Endothelial cell of umbilical vein (primary cell): ENCODE measurements at regions not wholly inside any gene's neighbourhood (a gene's known extent, or its start where the extent isn't known, plus 50 kb on each side); places are given as distances from the start of the nearest gene placed in this dataset.

Experiments
- BruUV-seq: library from RNA; stranded (reverse); fragments of 400-500 nt; replicated peaks from 2 replicates; lab custom pipeline; 2021; lab: Mats Ljungman, UMichigan
- CTCF ChIA-PET: fragments of 300-600, 350-600 bp; sonication (Branson Sonifier 250); formaldehyde crosslinking; loops from one replicate; lab custom pipeline; 2021; ENCODE audit warnings: antibody characterized with exemption, inconsistent platforms; lab: Charles Lee
- POLR2A ChIA-PET: fragments of 300-600, 350-600 bp; sonication (Branson Sonifier 250); formaldehyde crosslinking; loops from one replicate; lab custom pipeline; 2021; ENCODE audit warnings: antibody characterized with exemption, inconsistent platforms; lab: Charles Lee
- DNase-seq: peaks from one replicate; pipeline ENCODE4 v3.0.0-alpha.2; 2011; ENCODE audit warnings: low read depth, low spot score
- FAIRE-seq: peaks from 2 replicates; lab custom pipeline; 2011; peaks lifted over from hg19 to GRCh38; lab: Jason Lieb, UNC
- H2AFZ ChIP-seq: 2 replicates; pipeline ENCODE4 v1.6.0; 2012; ENCODE audit warnings: low read depth, low read length, control low read depth, inconsistent platforms
- H3K27ac ChIP-seq: 2 replicates; pipeline ENCODE4 v1.5.1; 2011; ENCODE audit warnings: low read depth, mild to moderate bottlenecking, control low read depth, low read length, moderate library complexity; ENCODE audit not compliant: insufficient read depth
- H3K27me3 ChIP-seq, 2 experiments: 2 replicates each; pipeline versions ENCODE4 v1.6.0 to v1.6.1; 2011; ENCODE audit warnings: low read length in 2 of 2, mixed read lengths in 1 of 2; ENCODE audit not compliant: control insufficient read depth in 2 of 2, insufficient read depth in 2 of 2
- H3K36me3 ChIP-seq, 2 experiments: 2 replicates in 1 of 2; 3 replicates in 1 of 2; pipeline ENCODE4 v1.5.1; 2011; ENCODE audit warnings: low read length in 2 of 2, mild to moderate bottlenecking in 1 of 2, moderate library complexity in 1 of 2; ENCODE audit not compliant: control insufficient read depth in 2 of 2, insufficient read depth in 2 of 2; ENCODE audit errors: extremely low read depth in 1 of 2
- H3K4me1 ChIP-seq: 3 replicates; pipeline ENCODE4 v1.5.1; 2011; ENCODE audit warnings: mild to moderate bottlenecking, low read length; ENCODE audit not compliant: control insufficient read depth, insufficient read depth; ENCODE audit errors: extremely low read depth
- H3K4me2 ChIP-seq: 2 replicates; pipeline ENCODE4 v1.6.1; 2011; ENCODE audit warnings: low read length, control low read depth, mixed read lengths; ENCODE audit not compliant: insufficient read depth
- H3K4me3 ChIP-seq, 3 experiments: fragments of 200-600 bp in 1 of 3; sonication (generic), shearing (Covaris generic) in 1 of 3; replicated peaks in 1 of 3; 2 replicates each; pipeline ENCODE4 v1.5.1; 2011 to 2016; ENCODE audit warnings: control low read depth in 3 of 3, low read length in 3 of 3, mild to moderate bottlenecking in 2 of 3, inconsistent platforms in 1 of 3, low read depth in 1 of 3, moderate library complexity in 1 of 3; ENCODE audit not compliant: insufficient read depth in 1 of 3
- H3K79me2 ChIP-seq: 2 replicates; pipeline ENCODE4 v1.6.0; 2012; ENCODE audit warnings: low read length, inconsistent platforms; ENCODE audit not compliant: control insufficient read depth, insufficient read depth
- H3K9ac ChIP-seq: replicated peaks from 2 replicates; pipeline ENCODE3; 2011; ENCODE audit warnings: low read length, control low read depth; ENCODE audit not compliant: insufficient read depth; ENCODE audit errors: extremely low read depth
- H3K9me1 ChIP-seq: replicated peaks from 3 replicates; pipeline ENCODE4 v1.6.0; 2011; ENCODE audit warnings: mild to moderate bottlenecking, low read length; ENCODE audit not compliant: control insufficient read depth, insufficient read depth; ENCODE audit errors: extremely low read depth
- H3K9me3 ChIP-seq: replicated peaks from 2 replicates; pipeline ENCODE4 v1.5.1; 2012; ENCODE audit warnings: low read length, inconsistent platforms; ENCODE audit not compliant: control insufficient read depth, insufficient read depth
- H4K20me1 ChIP-seq: replicated peaks from 2 replicates; pipeline ENCODE3; 2011; ENCODE audit warnings: mild to moderate bottlenecking, low read length; ENCODE audit not compliant: control insufficient read depth, insufficient read depth; ENCODE audit errors: extremely low read depth
- EZH2 ChIP-seq: IDR thresholded peaks from 2 replicates; pipeline ENCODE4 v1.6.1; 2012; ENCODE audit warnings: borderline replicate concordance, low read depth, mild to moderate bottlenecking, moderate library complexity, low read length, inconsistent platforms; ENCODE audit not compliant: severe bottlenecking
- FOS ChIP-seq: IDR thresholded peaks from 2 replicates; pipeline ENCODE4 v1.6.1; 2011; ENCODE audit warnings: mild to moderate bottlenecking, low read length, moderate library complexity, borderline replicate concordance; ENCODE audit not compliant: insufficient read depth
- GATA2 ChIP-seq: IDR thresholded peaks from 2 replicates; pipeline ENCODE4 v1.7.0; 2011; ENCODE audit warnings: low read depth, mild to moderate bottlenecking, moderate library complexity, mixed read lengths, low read length; ENCODE audit not compliant: insufficient read length, insufficient read depth
- JUN ChIP-seq: IDR thresholded peaks from 2 replicates; pipeline ENCODE4 v1.6.1; 2011; ENCODE audit warnings: borderline replicate concordance, low read depth; ENCODE audit not compliant: insufficient read length, insufficient read depth
- MYC ChIP-seq: IDR thresholded peaks from one replicate; pipeline ENCODE4 v1.6.1; 2011; ENCODE audit warnings: mild to moderate bottlenecking, low read depth, low read length
- POLR2A ChIP-seq: IDR thresholded peaks from 2 replicates; pipeline ENCODE4 v1.6.1; 2012; ENCODE audit warnings: low read depth, mild to moderate bottlenecking, control low read depth, low read length
- POLR2AphosphoS5 ChIP-seq: IDR thresholded peaks from 2 replicates; pipeline ENCODE4 v1.6.1; 2012; ENCODE audit warnings: low read depth, mild to moderate bottlenecking, control low read depth, low read length, moderate library complexity; ENCODE audit not compliant: insufficient read depth
- dilution Hi-C: fragments of 300-500 bp; cut with MboI; formaldehyde crosslinking; loops from one replicate; pipeline ENCODE4 v1.15.0; 2019; ENCODE audit warnings: low sequenced_read_pairs; ENCODE audit not compliant: extremely low pct_ligation_motif_present
- intact Hi-C: fragments of 100-400 bp; cut with micrococcal nuclease; formaldehyde crosslinking; loops from one replicate; pipeline ENCODE4 v1.10.0; 2022
- TF ChIP-seq, protein P1 (sequence below): IDR thresholded peaks from 2 replicates; pipeline ENCODE4 v1.6.1; 2011; ENCODE audit not compliant: insufficient read depth, insufficient read length
- TF ChIP-seq, protein P2 (sequence below), 2 donors: IDR thresholded peaks; 1 replicate in 1 of 2; 2 replicates in 1 of 2; pipeline ENCODE4 v1.5.1; 2011; ENCODE audit warnings: low read length in 2 of 2, mild to moderate bottlenecking in 2 of 2, moderate library complexity in 2 of 2, control low read depth in 1 of 2, inconsistent platforms in 1 of 2, low read depth in 1 of 2; ENCODE audit not compliant: insufficient read depth in 1 of 2; ENCODE audit errors: extremely low read depth in 1 of 2

- intact Hi-C loops = no loop called here
- peaks cover 2% of the 10 kb centered on the region for H3K9me3 ChIP-seq
- H3K27me3 ChIP-seq = no peaks in the 10 kb centered on the region
- dilution Hi-C loops = no loop called here
- no peaks in the 10 kb centered on the region for H3K36me3 ChIP-seq
- TF ChIP-seq POLR2A = no peak
- TF ChIP-seq, protein P1, sequence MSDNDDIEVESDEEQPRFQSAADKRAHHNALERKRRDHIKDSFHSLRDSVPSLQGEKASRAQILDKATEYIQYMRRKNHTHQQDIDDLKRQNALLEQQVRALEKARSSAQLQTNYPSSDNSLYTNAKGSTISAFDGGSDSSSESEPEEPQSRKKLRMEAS = no peak
- TF ChIP-seq MYC = no peak
- TF ChIP-seq, protein P2, sequence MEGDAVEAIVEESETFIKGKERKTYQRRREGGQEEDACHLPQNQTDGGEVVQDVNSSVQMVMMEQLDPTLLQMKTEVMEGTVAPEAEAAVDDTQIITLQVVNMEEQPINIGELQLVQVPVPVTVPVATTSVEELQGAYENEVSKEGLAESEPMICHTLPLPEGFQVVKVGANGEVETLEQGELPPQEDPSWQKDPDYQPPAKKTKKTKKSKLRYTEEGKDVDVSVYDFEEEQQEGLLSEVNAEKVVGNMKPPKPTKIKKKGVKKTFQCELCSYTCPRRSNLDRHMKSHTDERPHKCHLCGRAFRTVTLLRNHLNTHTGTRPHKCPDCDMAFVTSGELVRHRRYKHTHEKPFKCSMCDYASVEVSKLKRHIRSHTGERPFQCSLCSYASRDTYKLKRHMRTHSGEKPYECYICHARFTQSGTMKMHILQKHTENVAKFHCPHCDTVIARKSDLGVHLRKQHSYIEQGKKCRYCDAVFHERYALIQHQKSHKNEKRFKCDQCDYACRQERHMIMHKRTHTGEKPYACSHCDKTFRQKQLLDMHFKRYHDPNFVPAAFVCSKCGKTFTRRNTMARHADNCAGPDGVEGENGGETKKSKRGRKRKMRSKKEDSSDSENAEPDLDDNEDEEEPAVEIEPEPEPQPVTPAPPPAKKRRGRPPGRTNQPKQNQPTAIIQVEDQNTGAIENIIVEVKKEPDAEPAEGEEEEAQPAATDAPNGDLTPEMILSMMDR (IDR thresholded peaks at IDR 0.05; ENCODE audit: extremely low read depth in 1 of 2, insufficient read depth in 1 of 2, low read depth in 1 of 2, low read length in 2 of 2) = no peak
- TF ChIP-seq POLR2AphosphoS5 = no peak
- TF ChIP-seq FOS = no peak
- TF ChIP-seq EZH2 = no peak
- TF ChIP-seq GATA2 = no peak
- TF ChIP-seq JUN = no peak
- BruUV-seq = no TSS peak
- no peak overlapping the region for H3K9ac ChIP-seq
- no peak overlapping the region for H3K27ac ChIP-seq
- no peak overlapping the region for H2AFZ ChIP-seq
- DNase-seq (no peak), FAIRE-seq (no peak)
- H3K4me2 ChIP-seq = no peak overlapping the region
- POLR2A ChIA-PET = no interaction called here
- no peak overlapping the region for H3K4me3 ChIP-seq
- H3K9me1 ChIP-seq = no peaks in the 10 kb centered on the region
- H4K20me1 ChIP-seq = no peaks in the 10 kb centered on the region
- H3K79me2 ChIP-seq = no peaks in the 10 kb centered on the region
- no peaks in the 10 kb centered on the region for H3K4me1 ChIP-seq
- CTCF ChIA-PET = no interaction called here
Measured at GRCh38 chr9:86768709-86769108, 178.6 kb downstream of the GAS1 start.
